Mucosa of gallbladder (tissue), 1 donor: ENCODE measurements at regions not wholly inside any gene's neighbourhood (a gene's known extent, or its start where the extent isn't known, plus 50 kb on each side); places are given as distances from the start of the nearest gene placed in this dataset.

Source experiments
- DNase-seq: peaks from one replicate; pipeline ENCODE4 v3.0.0-alpha.2; 2020; ENCODE audit warnings: low spot score
- donor health status: DM: no; HTN: no; CAD: no.

GRCh38 chr5:3393920-3394597, 201.6 kb upstream of the IRX1 start:
- DNase-seq: no peak

GRCh38 chr5:3393122-3393919, 202.3 kb upstream of the IRX1 start:
- DNase-seq: no peak

DNA sequence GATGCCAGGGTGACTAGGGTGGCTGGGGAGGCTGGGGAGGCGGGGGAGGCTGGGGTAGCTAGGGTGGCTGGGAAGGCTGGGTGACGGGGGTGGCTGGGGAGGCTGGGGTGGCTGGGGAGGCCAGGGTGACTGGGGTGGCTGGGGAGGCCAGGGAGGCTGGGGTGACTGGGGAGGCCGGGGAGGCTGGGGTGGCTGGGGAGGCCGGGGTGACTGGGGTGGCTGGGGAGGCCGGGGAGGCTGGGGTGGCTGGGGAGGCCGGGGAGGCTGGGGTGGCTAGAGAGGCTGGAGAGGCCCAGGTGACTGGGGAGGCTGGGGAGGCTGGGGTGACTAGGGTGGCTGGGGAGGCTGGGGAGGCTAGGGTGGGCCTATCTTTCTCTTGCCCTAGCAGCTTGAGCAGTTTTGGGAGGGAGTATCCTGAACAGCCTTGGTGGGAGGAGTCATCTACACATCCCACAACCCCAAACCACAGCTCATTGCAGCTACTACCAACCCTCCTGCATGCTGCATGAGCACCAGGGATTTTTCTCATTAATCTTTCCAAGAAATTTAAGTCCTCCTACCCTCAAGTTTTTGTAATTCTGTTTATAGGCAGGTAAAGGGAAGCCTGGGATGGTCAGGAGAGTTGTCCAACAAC, 203.2 kb upstream of the IRX1 start:
- DNase-seq: no peak

DNA sequence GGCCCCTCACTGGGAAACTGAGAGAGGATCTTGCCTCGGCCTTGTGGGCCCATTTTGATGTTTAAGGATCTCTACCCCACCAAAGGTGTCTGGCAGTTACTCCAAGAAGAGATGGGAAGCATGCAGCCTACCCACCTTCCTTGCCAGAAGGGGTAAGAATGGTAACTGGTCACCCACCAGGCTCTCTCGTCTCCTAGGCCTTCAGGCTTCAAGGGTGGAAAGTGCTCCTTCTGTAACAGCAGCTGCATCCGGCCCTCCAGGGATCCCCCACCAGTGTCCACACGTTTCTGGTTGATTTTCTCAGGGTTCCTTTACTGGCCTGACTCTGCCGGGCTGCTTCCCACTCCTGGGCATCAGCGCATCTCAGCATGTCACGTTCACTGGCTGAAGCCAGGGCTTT, 204.4 kb upstream of the IRX1 start:
- DNase-seq: no peak

DNA sequence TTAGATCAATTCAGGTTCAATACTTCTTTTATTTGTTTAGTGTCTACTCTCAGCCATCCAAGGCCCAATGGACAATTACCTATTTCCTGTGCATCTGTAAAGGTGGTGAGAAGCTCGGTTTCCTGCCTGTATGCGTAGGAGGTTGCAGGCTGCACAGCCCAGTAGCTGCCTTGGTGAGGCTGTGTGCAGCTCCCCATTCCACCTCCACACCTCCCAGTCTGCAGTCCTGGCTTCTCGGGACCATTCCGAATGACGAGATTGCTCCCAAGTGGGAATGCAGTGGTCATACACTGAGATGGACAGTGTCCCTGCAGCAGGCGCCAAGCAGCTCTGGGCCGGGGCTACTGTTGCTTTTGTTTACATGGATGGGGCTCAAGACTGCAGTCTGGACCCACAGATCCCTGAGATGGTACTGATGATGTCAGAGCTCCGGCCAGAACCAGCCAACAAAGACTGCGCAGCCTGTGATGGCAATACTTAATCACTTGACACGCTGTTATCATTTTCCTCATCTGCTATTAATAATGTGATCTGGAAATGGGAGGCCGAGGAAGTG, 206.1 kb upstream of the IRX1 start:
- DNase-seq: no peak

- peak; percentile 2 for DNase-seq
Observed at GRCh38 chr5:3386637-3387036, 209.0 kb upstream of the IRX1 start.

GRCh38 chr5:3385991-3386519, 209.6 kb upstream of the IRX1 start:
- peak; percentile 5 for DNase-seq

DNA sequence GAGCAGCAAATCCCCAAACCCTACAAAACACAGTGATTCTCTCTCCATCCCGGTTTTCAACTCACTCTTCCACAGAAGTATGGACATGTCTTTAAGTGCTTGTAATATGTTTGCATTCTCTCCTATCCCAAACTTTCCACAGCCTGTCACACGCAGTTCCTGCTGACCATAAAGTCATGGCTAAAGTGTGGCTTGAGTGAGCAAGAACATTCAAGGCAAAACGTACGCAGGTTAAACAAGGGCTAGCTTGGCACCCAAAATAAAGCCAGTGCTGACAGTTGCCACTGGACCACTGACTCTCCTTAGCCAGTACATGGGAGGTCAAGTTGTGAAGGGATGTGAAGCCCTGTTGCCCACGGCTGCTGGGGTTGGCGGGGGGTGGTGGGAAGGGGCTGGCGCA, 211.1 kb upstream of the IRX1 start:
- DNase-seq: peak; percentile 3

- peak; percentile 7 for DNase-seq
Observed at GRCh38 chr5:3382782-3383181, 212.8 kb upstream of the IRX1 start.

DNA sequence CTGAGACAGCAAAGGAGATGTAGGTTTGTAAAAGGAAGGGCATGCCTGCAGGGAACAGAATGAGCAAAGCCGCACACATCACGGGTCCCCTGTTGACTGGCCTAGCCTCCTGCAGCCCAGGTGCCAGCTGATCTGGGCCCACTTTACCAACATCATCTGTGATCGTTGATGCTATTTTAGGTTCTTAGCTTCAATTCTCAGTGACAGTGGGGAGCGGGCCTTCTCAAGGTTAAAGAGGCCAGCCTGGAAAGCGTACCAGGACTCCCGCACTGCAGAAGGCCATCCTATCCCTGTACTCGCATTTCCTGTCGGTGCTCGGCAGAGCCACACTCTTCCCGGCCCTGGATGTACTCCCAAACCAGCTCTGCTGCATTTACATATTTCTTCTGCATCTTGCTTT, 213.5 kb upstream of the IRX1 start:
- DNase-seq: peak; percentile 6

DNA sequence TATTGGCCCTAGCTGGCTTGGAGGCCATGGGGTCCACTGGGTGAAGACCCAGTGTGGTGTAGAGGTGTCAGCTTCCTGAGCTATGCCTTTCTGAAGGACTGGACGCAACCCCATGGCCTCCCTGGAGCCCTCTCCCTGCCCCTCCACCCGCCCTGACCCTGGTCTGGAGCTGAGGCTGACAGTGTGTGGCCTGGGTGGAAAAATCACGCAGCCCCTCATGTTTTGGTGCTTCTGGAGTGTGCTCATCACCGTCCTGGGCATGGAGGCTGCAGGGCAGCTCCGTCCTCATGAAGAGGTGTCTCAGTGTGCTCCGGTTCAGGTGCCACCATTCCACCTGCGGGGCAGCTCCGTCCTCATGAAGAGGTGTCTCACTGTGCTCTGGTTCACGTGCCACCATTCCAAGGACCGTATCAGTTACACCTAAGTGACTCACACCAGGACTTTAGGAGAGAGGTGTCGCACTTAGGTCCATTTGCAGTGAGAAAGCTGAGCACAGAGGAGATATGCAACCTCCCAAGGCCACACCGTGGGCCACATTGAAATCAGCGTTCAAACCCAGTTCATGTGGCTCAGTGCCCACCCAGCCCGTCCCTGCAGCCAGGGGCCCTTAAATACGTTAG, 214.3 kb upstream of the IRX1 start:
- peak; percentile 6 for DNase-seq

GRCh38 chr5:3380689-3381088, 214.9 kb upstream of the IRX1 start:
- DNase-seq: peak; percentile 3

DNA sequence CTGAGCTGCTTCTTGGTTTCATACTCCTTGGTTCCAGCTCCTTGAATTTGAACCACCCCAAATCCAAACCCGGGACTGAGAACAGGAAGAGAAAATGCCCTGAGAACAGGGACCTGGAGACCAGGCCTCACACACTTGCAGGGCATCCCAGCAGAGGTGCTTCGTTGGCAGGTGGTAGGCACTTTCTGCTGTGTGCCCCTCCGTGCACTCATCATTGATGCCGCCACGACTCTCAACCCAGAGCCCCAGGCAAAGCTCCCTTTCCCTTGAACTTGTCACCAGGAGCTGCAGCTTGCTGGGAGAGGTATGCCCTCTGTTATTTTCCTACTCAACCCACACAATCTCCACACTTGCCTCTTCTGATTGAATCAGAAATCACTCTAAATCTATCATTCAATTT, 217.8 kb upstream of the IRX1 start:
- no peak for DNase-seq

GRCh38 chr5:3377176-3377575, 218.5 kb upstream of the IRX1 start:
- no peak for DNase-seq

- DNase-seq: no peak
Observed at GRCh38 chr5:3376611-3377010, 219.0 kb upstream of the IRX1 start.

DNA sequence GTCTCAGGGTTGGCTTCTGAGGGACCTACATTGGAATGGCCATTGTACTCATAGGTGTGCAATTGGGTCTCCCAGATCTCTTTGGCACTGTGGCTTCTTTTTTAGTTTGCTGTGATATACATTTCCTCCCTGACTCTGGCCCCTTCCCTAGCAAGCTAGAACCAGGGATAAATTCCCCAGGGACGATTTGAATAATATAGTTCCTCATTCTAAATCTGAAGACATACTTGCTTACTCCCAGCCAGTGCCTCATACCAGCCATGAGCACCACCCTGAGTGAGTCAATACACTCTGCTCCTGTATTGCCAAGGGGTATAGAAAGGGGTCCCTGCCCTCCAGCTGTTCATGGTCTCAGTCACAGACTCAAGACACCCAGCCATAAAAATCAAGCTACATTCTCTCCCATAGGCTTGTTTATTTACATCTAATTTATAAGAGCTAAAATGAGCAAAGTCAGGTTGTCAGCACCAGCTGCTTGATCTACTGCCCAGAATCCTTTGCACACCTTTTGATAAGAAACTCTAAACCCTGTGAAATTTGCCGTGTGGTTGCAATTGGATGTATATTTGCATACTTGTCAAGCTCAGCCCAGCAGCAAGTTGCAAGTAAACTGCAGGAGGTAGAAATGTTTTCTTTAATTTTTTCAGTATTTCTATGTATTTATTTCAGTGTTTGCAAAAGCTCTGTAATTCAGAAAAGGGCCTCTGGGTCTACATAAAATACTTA, 219.9 kb upstream of the IRX1 start:
- no peak for DNase-seq

GRCh38 chr5:3373391-3373790, 222.2 kb upstream of the IRX1 start:
- no peak for DNase-seq

DNA sequence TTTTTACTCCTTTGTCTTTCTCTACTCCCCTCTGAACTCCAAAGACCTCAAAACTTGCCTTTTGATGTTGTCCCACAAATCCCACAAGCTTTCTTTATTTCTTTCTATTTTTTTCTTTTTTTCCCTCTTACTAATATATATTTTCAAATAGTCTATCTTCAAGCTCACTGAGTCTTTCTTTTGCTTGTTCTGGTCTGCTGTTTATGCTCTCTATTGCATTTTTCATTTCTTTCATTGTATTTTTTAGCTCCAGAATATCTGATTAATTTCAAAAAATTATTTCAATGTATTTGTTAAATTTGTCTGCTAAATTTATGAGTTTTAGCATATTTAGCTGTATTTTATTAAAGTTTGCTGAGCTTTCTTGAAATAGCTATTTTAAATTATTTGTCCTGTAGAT, 223.3 kb upstream of the IRX1 start:
- no peak for DNase-seq

DNA sequence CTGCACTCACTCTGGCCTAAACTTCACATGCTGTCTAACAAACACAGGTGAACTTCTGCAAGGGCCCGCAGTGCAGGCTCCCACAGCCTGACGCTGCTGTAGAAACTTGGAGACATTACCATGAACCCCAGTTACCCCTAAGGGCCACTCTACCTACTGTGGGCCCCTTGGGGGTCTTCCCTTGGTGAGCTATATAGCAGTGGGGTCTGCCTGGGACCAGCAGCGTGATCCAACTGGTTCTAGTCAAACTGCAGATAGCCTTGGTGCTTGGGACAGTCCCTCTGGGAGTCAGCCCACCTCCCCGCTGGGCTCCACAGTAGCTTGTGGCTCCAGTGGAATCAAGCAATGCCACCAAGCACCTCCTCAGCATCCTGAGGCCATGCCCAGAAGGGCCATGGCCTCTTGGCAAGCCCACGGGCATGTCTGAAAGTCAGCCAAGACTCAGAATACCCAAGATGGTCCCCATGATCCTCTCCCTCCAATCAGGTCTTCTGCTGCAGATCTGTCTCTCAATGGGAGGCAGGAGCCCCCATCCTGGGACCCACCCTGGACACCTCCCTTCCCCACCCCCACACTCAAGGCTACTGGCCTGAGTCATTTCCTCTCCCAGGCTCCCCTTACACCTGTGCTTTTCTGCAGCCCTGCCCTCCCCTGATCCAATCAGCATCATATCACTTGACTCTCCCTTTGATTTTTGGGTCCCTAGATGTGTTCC, 230.0 kb upstream of the IRX1 start:
- DNase-seq: no peak

DNA sequence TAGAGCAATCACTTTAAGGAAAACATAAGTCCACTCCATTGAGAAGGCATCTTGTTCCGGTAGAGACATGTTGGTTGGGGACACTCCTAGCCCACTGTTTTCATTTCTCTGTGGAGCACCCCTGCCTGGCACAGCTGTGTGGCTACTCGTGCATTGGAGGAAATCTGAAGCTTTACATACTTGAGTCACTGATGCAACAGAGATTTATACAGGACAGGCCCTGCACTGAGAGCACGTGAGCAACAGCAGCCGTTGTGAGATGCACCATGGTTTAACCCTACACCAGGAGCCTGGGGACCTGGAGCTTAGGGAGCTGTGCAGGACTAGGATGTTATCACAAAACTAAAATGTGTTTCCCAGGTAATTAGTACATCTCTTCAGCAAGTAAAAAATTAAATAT, 230.7 kb upstream of the IRX1 start:
- DNase-seq: no peak

DNA sequence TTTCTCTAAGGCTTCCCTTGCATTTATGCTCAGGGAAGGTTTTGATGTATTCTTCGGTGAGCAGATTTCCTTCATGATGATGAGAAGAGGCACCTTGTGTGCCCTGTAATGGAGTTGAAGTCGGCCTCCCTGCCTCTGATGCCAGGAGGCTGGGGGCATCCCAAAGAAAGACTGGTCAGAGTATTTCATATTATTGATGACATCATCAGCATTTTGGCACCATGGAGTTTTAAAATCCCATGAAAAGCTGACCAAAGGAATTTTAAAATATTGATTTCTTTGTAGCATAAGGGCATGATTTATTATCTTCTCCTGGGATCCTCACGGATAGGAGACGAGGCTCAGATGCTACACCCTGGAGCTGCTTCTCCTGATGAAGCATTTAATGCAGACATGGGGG, 231.2 kb upstream of the IRX1 start:
- DNase-seq: no peak
